RWPE2 (cell line): ENCODE measurements at regions not wholly inside any gene's neighbourhood (a gene's known extent, or its start where the extent isn't known, plus 50 kb on each side); places are given as distances from the start of the nearest gene placed in this dataset.

Experiments used
- ATAC-seq: fragments of 200-7000 bp; cut with Tn5 transposase; 3 replicates; pipeline ENCODE4 v1.9.1; 2021; ENCODE audit warnings: low read depth
- DNase-seq: peaks from one replicate; pipeline ENCODE4 v3.0.0-alpha.2; 2020; ENCODE audit warnings: low spot score
- H3K27ac ChIP-seq: fragments of 450-650 bp; 2 replicates; pipeline ENCODE4 v1.5.1; 2017; ENCODE audit warnings: mild to moderate bottlenecking; ENCODE audit not compliant: poor library complexity, severe bottlenecking
- H3K27me3 ChIP-seq: fragments of 250-450 bp; sonication (Bioruptor Pico); 2 replicates; pipeline ENCODE4 v1.5.1; 2021; ENCODE audit warnings: mild to moderate bottlenecking, moderate library complexity; ENCODE audit not compliant: insufficient read depth, poor library complexity, severe bottlenecking
- H3K36me3 ChIP-seq: fragments of 250-450 bp; sonication (Bioruptor Pico); 2 replicates; pipeline ENCODE4 v1.5.1; 2020; ENCODE audit warnings: low read depth, mild to moderate bottlenecking, moderate library complexity
- H3K4me1 ChIP-seq: fragments of 250-450 bp; sonication (Bioruptor Pico); 2 replicates; pipeline ENCODE4 v1.5.1; 2021; ENCODE audit warnings: mild to moderate bottlenecking, moderate library complexity; ENCODE audit not compliant: insufficient read depth, poor library complexity, severe bottlenecking
- H3K4me3 ChIP-seq: fragments of 250-450 bp; sonication (Bioruptor Pico); 2 replicates; pipeline ENCODE4 v1.5.1; 2021; ENCODE audit warnings: mild to moderate bottlenecking, moderate library complexity; ENCODE audit not compliant: severe bottlenecking
- H3K9me3 ChIP-seq: fragments of 250-450 bp; sonication (Bioruptor Pico); 2 replicates; pipeline ENCODE4 v1.5.1; 2021; ENCODE audit warnings: mild to moderate bottlenecking, moderate library complexity; ENCODE audit not compliant: severe bottlenecking
- TF ChIP-seq, protein P1 (sequence below): fragments of 450-650 bp; IDR thresholded peaks from one replicate; pipeline ENCODE4 v1.5.1; 2017; ENCODE audit warnings: mild to moderate bottlenecking, moderate library complexity; ENCODE audit not compliant: poor library complexity, severe bottlenecking

DNA sequence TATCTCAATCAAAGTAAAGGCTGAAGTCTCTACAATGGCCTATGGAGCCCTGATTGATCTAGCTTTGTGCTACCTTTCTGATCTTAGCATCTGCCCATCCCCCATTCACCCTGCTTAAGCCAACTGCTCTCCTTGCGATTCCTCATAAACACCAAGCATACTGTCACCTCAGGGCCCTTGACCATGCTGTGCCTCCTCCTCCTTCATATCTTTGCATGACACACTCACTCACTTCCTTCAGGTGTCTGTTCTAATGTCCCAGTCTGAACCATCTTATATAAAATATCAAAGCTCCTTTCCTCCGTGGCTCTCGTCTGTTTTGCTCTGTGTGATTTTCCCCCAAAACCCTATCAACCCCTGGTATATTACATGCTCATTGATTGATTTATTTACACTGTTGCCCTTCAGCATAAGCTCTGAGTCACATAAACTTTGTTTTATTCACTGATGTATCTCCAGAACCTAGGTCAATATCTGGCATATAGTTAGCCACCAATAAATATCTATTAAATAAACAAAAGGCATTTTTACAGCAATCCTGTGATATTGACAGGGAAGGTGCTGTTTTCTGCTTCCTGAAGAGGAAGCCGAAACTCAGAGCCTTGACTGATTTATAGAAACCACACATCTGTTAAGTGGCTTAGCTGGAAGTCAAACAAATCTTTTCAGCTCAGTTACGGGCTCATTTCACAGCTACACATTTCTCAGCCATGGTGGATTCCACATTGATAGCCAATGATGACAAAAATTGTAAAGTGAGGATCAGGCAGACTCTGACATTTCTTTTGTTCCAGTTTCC is 103.6 kb downstream of the BOD1 start:
- no peak overlapping the region for H3K27ac ChIP-seq
- DNase-seq: no peak
- no peaks in the 10 kb centered on the region; the same call in 1 of the 2 replicates for H3K36me3 ChIP-seq
- no peak overlapping the region for H3K4me3 ChIP-seq
- TF ChIP-seq, protein P1, sequence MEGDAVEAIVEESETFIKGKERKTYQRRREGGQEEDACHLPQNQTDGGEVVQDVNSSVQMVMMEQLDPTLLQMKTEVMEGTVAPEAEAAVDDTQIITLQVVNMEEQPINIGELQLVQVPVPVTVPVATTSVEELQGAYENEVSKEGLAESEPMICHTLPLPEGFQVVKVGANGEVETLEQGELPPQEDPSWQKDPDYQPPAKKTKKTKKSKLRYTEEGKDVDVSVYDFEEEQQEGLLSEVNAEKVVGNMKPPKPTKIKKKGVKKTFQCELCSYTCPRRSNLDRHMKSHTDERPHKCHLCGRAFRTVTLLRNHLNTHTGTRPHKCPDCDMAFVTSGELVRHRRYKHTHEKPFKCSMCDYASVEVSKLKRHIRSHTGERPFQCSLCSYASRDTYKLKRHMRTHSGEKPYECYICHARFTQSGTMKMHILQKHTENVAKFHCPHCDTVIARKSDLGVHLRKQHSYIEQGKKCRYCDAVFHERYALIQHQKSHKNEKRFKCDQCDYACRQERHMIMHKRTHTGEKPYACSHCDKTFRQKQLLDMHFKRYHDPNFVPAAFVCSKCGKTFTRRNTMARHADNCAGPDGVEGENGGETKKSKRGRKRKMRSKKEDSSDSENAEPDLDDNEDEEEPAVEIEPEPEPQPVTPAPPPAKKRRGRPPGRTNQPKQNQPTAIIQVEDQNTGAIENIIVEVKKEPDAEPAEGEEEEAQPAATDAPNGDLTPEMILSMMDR: no peak
- H3K27me3 ChIP-seq: no peaks in the 10 kb centered on the region
- H3K9me3 ChIP-seq: no peaks in the 10 kb centered on the region
- no peaks in the 10 kb centered on the region for H3K4me1 ChIP-seq
- ATAC-seq: no peak

DNA sequence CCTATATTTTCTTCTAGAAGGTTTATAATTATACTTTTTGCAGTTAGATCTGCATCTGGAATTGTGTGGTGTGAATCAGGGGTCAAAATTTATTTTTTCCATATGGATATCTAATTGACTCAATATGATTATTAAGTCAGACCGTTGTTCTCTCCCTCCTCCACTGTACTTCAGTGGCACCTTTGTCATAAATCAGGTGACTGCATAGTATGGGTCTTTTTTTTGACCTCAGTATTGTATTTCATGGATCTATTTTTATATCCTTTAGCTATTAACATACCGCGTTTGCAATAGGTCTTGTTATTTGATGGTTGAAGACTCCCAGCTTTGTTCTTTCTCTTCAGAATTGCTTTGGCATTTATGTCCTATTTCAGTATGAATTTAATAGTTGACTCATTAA is 107.4 kb downstream of the BOD1 start:
- TF ChIP-seq, protein P1: no peak
- Histone ChIP-seq H3K9me3 (no peaks in the 10 kb centered on the region), H3K27me3 (no peaks in the 10 kb centered on the region), H3K4me3 (no peak overlapping the region), H3K27ac (no peak overlapping the region), H3K36me3 (no peaks in the 10 kb centered on the region; the same call in 1 of the 2 replicates), H3K4me1 (no peaks in the 10 kb centered on the region)
- ATAC-seq: no peak
- no peak for DNase-seq

DNA sequence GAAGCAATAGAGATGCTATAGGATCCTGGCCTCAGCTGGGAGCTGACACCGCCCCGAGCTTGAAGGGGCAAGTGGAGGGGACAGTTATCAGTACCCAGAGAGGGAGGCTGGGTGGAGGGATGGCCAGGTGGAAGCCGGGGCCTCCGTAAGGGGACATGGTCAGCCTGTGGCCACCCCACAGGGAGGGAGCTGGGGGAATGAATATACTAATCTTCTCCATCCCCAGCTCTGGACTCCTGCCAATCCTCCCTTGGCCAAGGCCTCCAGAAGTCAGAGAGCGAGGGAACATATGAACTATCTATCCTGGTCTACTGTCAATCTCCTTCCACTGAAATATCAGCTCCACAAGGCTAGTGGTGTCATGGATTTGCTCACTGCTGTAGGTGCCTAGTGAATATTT is 109.3 kb downstream of the BOD1 start:
- H3K4me1 ChIP-seq: no peaks in the 10 kb centered on the region
- DNase-seq: no peak
- H3K4me3 ChIP-seq: no peak overlapping the region
- no peaks in the 10 kb centered on the region; the same call in 1 of the 2 replicates for H3K36me3 ChIP-seq
- TF ChIP-seq, protein P1: no peak
- ATAC-seq: no peak
- no peaks in the 10 kb centered on the region for H3K9me3 ChIP-seq
- no peak overlapping the region for H3K27ac ChIP-seq
- H3K27me3 ChIP-seq: no peaks in the 10 kb centered on the region

DNA sequence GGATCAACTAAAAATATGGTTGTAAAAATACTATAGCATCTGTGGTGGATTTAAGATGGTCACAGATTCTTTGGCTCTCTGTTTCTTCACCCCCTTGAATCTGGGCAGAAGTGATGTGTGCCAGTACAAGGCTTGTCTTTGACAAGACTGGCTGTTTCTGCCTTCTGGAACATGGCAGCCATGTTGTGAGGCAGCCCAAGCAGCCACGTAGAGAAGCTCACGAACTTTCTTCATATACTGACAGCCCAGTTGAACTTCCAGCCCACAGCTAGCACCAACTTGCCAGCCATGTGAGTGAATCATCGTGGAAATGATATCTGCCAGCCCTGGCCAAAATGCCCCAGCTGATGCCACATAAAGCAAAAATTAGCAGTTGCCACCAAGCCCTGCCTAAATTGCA is 110.8 kb downstream of the BOD1 start:
- H3K27ac ChIP-seq: no peak overlapping the region
- H3K4me3 ChIP-seq: no peak overlapping the region
- ATAC-seq: no peak

More for the DNA sequence above, 110.8 kb downstream of the BOD1 start:
- no peaks in the 10 kb centered on the region for H3K4me1 ChIP-seq
- H3K9me3 ChIP-seq: no peaks in the 10 kb centered on the region
- DNase-seq: no peak
- TF ChIP-seq, protein P1: no peak
- H3K27me3 ChIP-seq: no peaks in the 10 kb centered on the region
- H3K36me3 ChIP-seq: no peaks in the 10 kb centered on the region; the same call in 1 of the 2 replicates
